Adipocyte (in vitro differentiated cells): ENCODE measurements at regions not wholly inside any gene's neighbourhood (a gene's known extent, or its start where the extent isn't known, plus 50 kb on each side); places are given as distances from the start of the nearest gene placed in this dataset.

Experiments
- DNase-seq: peaks from one replicate; pipeline ENCODE4 v3.0.0-alpha.2; 2015; ENCODE audit warnings: low read depth
- H3K27me3 ChIP-seq: replicated peaks from 2 replicates; pipeline ENCODE4 v1.7.0; 2013; ENCODE audit warnings: mild to moderate bottlenecking, low read length, moderate library complexity; ENCODE audit not compliant: control insufficient read depth, insufficient read depth
- H3K36me3 ChIP-seq: 2 replicates; pipeline ENCODE4 v1.7.0; 2013; ENCODE audit warnings: low read length, mild to moderate bottlenecking, moderate library complexity; ENCODE audit not compliant: control insufficient read depth, insufficient read depth, severe bottlenecking
- H3K4me1 ChIP-seq: 2 replicates; pipeline ENCODE4 v1.7.0; 2013; ENCODE audit warnings: mild to moderate bottlenecking, low read length, moderate library complexity; ENCODE audit not compliant: control insufficient read depth, insufficient read depth
- H3K4me3 ChIP-seq: 2 replicates; pipeline ENCODE4 v1.7.0; 2013; ENCODE audit warnings: mild to moderate bottlenecking, low read length, moderate library complexity
- H3K9ac ChIP-seq: 2 replicates; pipeline ENCODE4 v1.7.0; 2013; ENCODE audit warnings: mild to moderate bottlenecking, low read length, moderate library complexity
- H3K9me3 ChIP-seq: 2 replicates; pipeline ENCODE4 v1.7.0; 2013; ENCODE audit warnings: mild to moderate bottlenecking, low read length, moderate library complexity; ENCODE audit not compliant: control insufficient read depth

- no peaks in the 10 kb centered on the region for H3K36me3 ChIP-seq
- H3K4me1 ChIP-seq: no peaks in the 10 kb centered on the region
- peaks cover 41% of the 10 kb centered on the region for H3K27me3 ChIP-seq
- H3K9ac ChIP-seq: no peak overlapping the region
- no peak for DNase-seq
- H3K9me3 ChIP-seq: peaks cover 7% of the 10 kb centered on the region
- H3K4me3 ChIP-seq: no peak overlapping the region
Observed at GRCh38 chr20:62547364-62547763, 71.6 kb upstream of the GATA5 start.

- DNase-seq: no peak
- no peak overlapping the region for H3K9ac ChIP-seq
- H3K27me3 ChIP-seq: peaks cover 46% of the 10 kb centered on the region
- H3K36me3 ChIP-seq: no peaks in the 10 kb centered on the region
- no peak overlapping the region for H3K4me3 ChIP-seq
- no peaks in the 10 kb centered on the region for H3K4me1 ChIP-seq
- peaks cover 7% of the 10 kb centered on the region for H3K9me3 ChIP-seq
Observed at GRCh38 chr20:62548471-62548870, 72.7 kb upstream of the GATA5 start.

- peaks cover 7% of the 10 kb centered on the region for H3K9me3 ChIP-seq
- no peaks in the 10 kb centered on the region for H3K36me3 ChIP-seq
- no peak overlapping the region for H3K9ac ChIP-seq
- no peak for DNase-seq
- H3K4me3 ChIP-seq: no peak overlapping the region
- peaks cover 47% of the 10 kb centered on the region for H3K27me3 ChIP-seq
- no peaks in the 10 kb centered on the region for H3K4me1 ChIP-seq
Observed at GRCh38 chr20:62549029-62549428, 73.2 kb upstream of the GATA5 start.

GRCh38 chr20:62549499-62550086 lies 73.8 kb upstream of the GATA5 start:
- H3K9me3 ChIP-seq: peaks cover 3% of the 10 kb centered on the region
- no peaks in the 10 kb centered on the region for H3K4me1 ChIP-seq
- no peak overlapping the region for H3K4me3 ChIP-seq
- peaks cover 44% of the 10 kb centered on the region for H3K27me3 ChIP-seq
- DNase-seq: no peak
- no peak overlapping the region for H3K9ac ChIP-seq
- no peaks in the 10 kb centered on the region for H3K36me3 ChIP-seq

GRCh38 chr20:62550087-62550632 lies 74.4 kb upstream of the GATA5 start:
- H3K4me1 ChIP-seq: no peaks in the 10 kb centered on the region
- H3K36me3 ChIP-seq: no peaks in the 10 kb centered on the region
- no peaks in the 10 kb centered on the region for H3K9me3 ChIP-seq
- H3K9ac ChIP-seq: no peak overlapping the region
- DNase-seq: no peak
- H3K27me3 ChIP-seq: peaks cover 45% of the 10 kb centered on the region
- H3K4me3 ChIP-seq: no peak overlapping the region

GRCh38 chr20:62551407-62552323 lies 75.9 kb upstream of the GATA5 start:
- H3K36me3 ChIP-seq: no peaks in the 10 kb centered on the region
- H3K27me3 ChIP-seq: peaks cover 51% of the 10 kb centered on the region
- H3K9me3 ChIP-seq: no peaks in the 10 kb centered on the region
- DNase-seq: no peak
- no peak overlapping the region for H3K9ac ChIP-seq
- no peak overlapping the region for H3K4me3 ChIP-seq
- H3K4me1 ChIP-seq: no peaks in the 10 kb centered on the region

GRCh38 chr20:62552613-62553012 lies 76.8 kb upstream of the GATA5 start:
- H3K4me3 ChIP-seq: no peak overlapping the region
- DNase-seq: no peak
- H3K36me3 ChIP-seq: no peaks in the 10 kb centered on the region
- H3K9me3 ChIP-seq: no peaks in the 10 kb centered on the region
- peaks cover 53% of the 10 kb centered on the region for H3K27me3 ChIP-seq
- H3K9ac ChIP-seq: no peak overlapping the region
- H3K4me1 ChIP-seq: no peaks in the 10 kb centered on the region

- Histone ChIP-seq H3K4me1 (no peaks in the 10 kb centered on the region), H3K4me3 (no peak overlapping the region), H3K36me3 (no peaks in the 10 kb centered on the region), H3K9me3 (no peaks in the 10 kb centered on the region), H3K9ac (no peak overlapping the region), H3K27me3 (peaks cover 55% of the 10 kb centered on the region)
- no peak for DNase-seq
Observed at GRCh38 chr20:62553136-62553837, 77.5 kb upstream of the GATA5 start.

GRCh38 chr20:62553838-62554161 lies 78.0 kb upstream of the GATA5 start:
- no peak for DNase-seq
- H3K27me3 ChIP-seq: peaks cover 54% of the 10 kb centered on the region
- no peak overlapping the region for H3K9ac ChIP-seq
- no peaks in the 10 kb centered on the region for H3K36me3 ChIP-seq
- H3K4me3 ChIP-seq: no peak overlapping the region
- H3K9me3 ChIP-seq: no peaks in the 10 kb centered on the region
- H3K4me1 ChIP-seq: no peaks in the 10 kb centered on the region

GRCh38 chr20:62554214-62554897 lies 78.6 kb upstream of the GATA5 start:
- Histone ChIP-seq H3K9ac (no peak overlapping the region), H3K9me3 (no peaks in the 10 kb centered on the region), H3K4me3 (no peak overlapping the region), H3K36me3 (no peaks in the 10 kb centered on the region), H3K4me1 (no peaks in the 10 kb centered on the region), H3K27me3 (peaks cover 52% of the 10 kb centered on the region)
- no peak for DNase-seq
